ENCODE measurements at regions not wholly inside any gene's neighbourhood (a gene's known extent, or its start where the extent isn't known, plus 50 kb on each side); places are given as distances from the start of the nearest gene placed in this dataset.

GRCh38 chr4:10973686-10974085 lies 289.1 kb upstream of the CLNK start:
- no peak for DNase-seq

- no peak for DNase-seq
These were observed 287.3 kb upstream of the CLNK start for GRCh38 chr4:10971800-10972401.

GRCh38 chr4:10965196-10965595 lies 280.6 kb upstream of the CLNK start:
- no peak for DNase-seq

GRCh38 chr4:10963958-10964703 lies 279.6 kb upstream of the CLNK start:
- DNase-seq: no peak

DNA sequence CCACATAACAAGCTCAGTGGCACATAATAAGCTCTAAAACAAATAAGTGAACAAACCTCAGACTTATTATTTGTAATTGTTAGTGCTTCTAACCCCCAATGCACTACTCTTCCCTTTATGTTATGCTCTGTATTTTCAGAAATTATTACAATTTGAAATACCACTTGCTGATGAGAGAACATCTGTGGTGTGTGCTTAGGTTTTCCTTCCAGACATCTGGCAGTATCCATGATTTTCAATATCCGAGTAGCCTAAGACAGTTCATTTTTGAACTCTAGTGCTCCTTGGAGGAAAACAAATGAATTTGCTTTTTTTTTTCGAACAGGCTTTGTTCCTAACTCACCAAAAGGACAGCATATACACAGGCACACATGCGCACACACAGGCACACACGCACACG lies 278.7 kb upstream of the CLNK start:
- no peak for DNase-seq

DNA sequence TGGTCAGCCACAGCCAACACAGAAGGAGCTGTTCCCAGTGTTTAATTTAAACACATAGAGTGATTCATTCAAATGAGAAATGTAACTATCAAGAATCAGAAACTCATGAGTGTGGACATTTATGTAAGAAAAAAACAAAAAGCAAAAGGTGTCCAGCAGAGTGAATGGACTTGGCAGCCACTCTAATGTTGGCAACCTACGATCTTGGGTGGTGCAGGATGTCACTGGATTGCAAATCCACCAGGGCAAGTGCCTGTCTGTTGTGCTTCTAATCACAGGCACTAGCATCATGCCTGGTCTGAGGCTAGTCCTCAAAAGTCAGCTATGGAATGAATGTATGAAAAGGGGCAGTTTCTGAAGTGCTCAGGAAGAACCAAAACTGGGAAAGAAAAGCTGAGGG lies 277.7 kb upstream of the CLNK start:
- DNase-seq: no peak

GRCh38 chr4:10960389-10960788 lies 275.8 kb upstream of the CLNK start:
- no peak for DNase-seq

DNA sequence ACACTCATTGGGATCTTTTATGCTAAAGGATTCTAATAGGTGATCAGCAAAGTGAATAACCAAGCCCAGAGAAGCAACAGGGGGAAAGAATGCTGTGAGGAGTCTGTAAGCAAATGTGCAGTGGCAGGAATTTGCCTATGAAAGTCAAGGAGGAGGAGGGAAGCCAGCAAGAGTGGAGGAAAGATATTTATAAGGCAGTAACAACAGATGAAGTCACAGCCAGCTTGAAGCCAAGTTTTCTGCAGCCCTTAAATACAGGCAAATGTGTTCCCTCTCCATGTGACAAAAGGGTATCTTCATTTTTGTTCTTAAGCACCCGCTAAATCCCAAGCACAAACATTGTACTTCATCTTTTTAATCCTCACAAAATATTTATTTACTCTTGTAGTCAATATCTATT lies 275.0 kb upstream of the CLNK start:
- no peak for DNase-seq

GRCh38 chr4:10958226-10958856 lies 273.8 kb upstream of the CLNK start:
- no peak for DNase-seq

DNA sequence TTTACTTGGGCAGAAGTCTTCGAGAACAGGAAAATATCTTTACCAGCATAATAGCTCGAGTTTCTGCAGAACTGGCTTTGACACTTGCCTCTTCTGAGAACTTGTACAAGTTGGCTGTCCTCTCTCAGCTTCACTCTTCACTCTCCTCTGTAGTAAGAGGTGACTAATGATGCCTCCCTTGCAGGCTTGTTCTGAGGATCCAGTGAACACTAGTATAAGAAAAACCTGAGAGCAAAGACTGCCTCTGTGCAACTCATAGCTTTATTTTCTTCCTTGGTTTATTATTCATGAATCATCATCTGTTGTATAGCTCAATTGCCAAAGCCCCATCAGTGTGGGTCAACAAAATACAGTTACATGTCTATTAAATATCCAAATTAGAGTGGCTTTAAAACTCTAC lies 266.7 kb upstream of the CLNK start:
- DNase-seq: no peak

GRCh38 chr4:10949039-10949733 lies 264.6 kb upstream of the CLNK start:
- DNase-seq: peak in 1 of 2 donors; percentile 8

- no peak for DNase-seq
These were observed 263.3 kb upstream of the CLNK start for GRCh38 chr4:10947898-10948297.

- no peak for DNase-seq
These were observed 259.8 kb upstream of the CLNK start for GRCh38 chr4:10944321-10944720.

GRCh38 chr4:10942156-10942555 lies 257.6 kb upstream of the CLNK start:
- no peak for DNase-seq

DNA sequence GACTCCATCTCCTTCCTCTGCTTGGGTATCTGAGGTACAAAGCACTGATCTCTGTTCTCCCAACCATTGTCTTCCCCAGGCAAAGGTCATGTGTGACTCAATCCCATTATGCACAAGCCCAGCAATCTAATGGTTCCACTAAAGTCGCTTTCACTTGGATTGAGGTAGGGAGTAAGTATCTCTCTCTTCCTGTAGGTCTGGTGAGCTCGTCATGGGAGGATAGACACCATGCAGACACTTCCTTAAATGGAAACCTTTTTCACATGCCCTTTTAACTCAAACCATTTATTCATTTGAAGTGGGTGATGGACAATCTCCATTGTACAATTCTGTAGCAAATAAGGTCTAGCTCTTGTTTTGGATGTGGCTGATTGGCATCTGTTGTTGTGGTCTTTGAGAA lies 245.2 kb upstream of the CLNK start:
- DNase-seq: no peak

- no peak for DNase-seq
These were observed 241.4 kb upstream of the CLNK start for GRCh38 chr4:10925996-10926395.

- no peak for DNase-seq
These were observed 239.7 kb upstream of the CLNK start for GRCh38 chr4:10924274-10924673.

- no peak for DNase-seq
These were observed 233.0 kb upstream of the CLNK start for GRCh38 chr4:10917566-10917965.

DNA sequence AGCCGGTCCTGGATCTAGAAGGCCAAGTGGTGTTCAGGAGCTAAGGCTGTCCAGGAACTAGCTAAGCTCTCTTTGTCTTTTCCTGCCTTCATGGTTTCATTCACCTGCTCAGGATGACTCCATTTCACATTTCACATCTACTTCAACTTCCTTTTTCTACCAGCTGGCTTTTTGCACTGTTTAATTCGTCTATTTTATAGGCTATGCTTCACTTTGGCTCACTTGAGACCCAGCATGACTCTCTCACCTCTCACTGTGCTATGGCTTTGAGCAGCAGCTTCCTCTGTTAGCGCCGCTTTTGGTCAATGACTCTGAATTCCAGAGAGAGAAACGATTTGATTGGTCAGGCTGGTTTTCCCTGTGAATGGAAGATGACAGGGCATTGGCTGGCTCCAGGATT lies 213.5 kb upstream of the CLNK start:
- DNase-seq: no peak

DNA sequence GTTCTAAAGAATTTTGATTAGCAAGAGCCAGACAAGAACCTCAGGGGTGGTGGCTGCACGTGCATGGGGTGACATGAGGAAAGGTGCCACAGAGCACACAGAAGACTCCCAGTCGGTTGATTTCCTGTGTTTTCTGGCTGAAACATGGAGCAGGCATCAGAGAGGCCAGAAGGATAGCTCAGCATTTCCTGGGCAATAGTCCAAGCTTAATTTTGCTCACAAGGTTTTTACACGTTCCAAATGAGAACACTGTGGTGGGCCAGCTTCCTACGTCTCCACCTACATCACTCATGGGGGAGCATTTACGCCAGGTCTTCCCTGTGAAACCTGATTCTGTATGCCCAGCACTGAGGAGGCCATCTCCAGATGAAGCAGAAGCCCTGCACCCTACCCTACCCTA lies 212.5 kb upstream of the CLNK start:
- DNase-seq: no peak

- DNase-seq: peak in 1 of 2 donors; percentile 1
These were observed 208.8 kb upstream of the CLNK start for GRCh38 chr4:10893395-10893794.

- no peak for DNase-seq
These were observed 207.3 kb upstream of the CLNK start for GRCh38 chr4:10891866-10892265.

GRCh38 chr4:10889819-10890218 lies 205.3 kb upstream of the CLNK start:
- no peak for DNase-seq

All from inflammatory macrophage (primary cell).